ENCODE measurements at regions not wholly inside any gene's neighbourhood (a gene's known extent, or its start where the extent isn't known, plus 50 kb on each side); places are given as distances from the start of the nearest gene placed in this dataset.

DNA sequence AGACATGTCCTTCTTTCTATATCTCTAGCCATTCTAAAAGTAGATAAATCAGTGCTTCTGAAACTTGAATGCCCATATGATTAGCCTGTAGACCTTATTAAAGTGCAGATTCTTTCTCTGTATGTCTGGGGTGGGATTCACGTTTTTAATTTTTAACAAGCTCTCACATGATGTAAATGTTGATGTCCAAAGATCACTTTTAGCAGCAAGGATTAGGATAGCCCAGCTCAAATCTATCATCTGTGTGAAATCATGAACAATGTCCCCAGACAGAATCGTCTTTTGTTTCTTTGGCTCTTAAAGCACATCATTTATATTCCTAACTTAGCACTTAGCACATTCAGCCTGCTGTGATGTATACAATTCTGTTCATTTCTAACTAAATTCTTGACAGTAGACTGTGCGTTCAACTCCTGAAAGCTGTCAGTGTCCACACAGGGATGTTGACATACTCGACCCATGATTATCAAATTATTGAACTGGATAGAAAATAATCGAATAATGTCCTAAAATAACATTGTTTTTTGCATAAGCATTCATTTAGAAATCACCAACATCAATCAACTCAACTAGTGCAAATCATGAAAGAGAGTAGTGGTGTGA is 102.1 kb upstream of the MLIP start (continued):
- TF ChIP-seq SRF (IDR thresholded peaks at IDR 0.05; ENCODE audit: low read depth, low read length) (no peak), EP300 (IDR thresholded peaks at IDR 0.05; ENCODE audit: borderline replicate concordance in 1 of 2, low read depth in 2 of 2, low read length in 2 of 2) (no peak)

All from H1 (cell line).